ENCODE measurements at regions not wholly inside any gene's neighbourhood (a gene's known extent, or its start where the extent isn't known, plus 50 kb on each side); places are given as distances from the start of the nearest gene placed in this dataset.

DNA sequence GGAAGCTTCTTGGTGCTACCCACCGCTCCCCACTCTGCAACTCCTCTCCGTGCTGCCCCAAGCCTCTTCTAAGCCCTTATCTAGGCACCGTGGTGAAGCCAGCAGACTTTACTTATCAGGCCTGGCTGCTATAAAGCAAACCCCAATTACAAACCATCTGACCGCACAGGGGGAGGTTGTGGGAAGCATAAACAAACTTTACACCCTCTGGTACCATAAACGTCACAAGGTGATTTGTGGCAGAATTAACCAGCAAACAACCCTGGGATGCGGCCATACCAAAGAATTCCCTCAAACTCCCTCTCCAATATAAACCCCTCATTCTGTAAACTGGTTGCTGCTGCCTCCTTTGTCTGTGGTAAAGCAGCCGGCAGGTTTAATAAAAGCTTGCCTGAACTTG lies 55.2 kb downstream of the MAGEC2 start:
- TF ChIP-seq POLR2AphosphoS5 (IDR thresholded peaks at IDR 0.05) (no peak), POLR2A (IDR thresholded peaks at IDR 0.05) (no peak), EP300 (IDR thresholded peaks at IDR 0.05) (no peak)
- TF ChIP-seq, protein P1, sequence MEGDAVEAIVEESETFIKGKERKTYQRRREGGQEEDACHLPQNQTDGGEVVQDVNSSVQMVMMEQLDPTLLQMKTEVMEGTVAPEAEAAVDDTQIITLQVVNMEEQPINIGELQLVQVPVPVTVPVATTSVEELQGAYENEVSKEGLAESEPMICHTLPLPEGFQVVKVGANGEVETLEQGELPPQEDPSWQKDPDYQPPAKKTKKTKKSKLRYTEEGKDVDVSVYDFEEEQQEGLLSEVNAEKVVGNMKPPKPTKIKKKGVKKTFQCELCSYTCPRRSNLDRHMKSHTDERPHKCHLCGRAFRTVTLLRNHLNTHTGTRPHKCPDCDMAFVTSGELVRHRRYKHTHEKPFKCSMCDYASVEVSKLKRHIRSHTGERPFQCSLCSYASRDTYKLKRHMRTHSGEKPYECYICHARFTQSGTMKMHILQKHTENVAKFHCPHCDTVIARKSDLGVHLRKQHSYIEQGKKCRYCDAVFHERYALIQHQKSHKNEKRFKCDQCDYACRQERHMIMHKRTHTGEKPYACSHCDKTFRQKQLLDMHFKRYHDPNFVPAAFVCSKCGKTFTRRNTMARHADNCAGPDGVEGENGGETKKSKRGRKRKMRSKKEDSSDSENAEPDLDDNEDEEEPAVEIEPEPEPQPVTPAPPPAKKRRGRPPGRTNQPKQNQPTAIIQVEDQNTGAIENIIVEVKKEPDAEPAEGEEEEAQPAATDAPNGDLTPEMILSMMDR (IDR thresholded peaks at IDR 0.05): no peak
